ENCODE measurements at regions not wholly inside any gene's neighbourhood (a gene's known extent, or its start where the extent isn't known, plus 50 kb on each side); places are given as distances from the start of the nearest gene placed in this dataset.

DNA sequence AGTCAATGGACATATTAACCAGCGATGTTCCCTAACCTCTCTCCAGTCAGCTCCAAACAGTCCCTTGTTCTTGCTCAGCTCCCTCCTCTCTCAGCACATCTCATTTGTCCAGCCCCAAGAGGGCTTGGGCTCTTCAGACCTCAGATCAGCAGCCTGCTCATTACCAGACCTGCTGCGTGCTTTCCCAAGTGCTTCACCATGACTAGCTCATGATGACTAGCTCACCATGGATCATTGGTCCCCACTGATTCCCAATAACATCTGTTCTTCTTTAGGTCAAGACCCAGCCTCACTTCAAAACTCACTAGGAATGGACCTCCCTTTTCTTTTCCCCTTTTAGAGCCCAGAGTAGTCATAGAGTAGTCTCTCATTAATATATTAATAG lies 121.9 kb downstream of the SLC16A9 start:
- no peak overlapping the region for H3K9ac ChIP-seq
- CTCF ChIA-PET = interaction anchor here (1.3 to 1.6 kb wide), 2 partner anchors 35 to 347 kb away, joined by 5 to 7 read pairs; no protein-coding TSS in a partner anchor
- no peaks in the 10 kb centered on the region for H3K9me2 ChIP-seq
- H4K20me1 ChIP-seq (ENCODE audit: insufficient read depth) = no peaks in the 10 kb centered on the region
- no peaks in the 10 kb centered on the region for H3K79me2 ChIP-seq (ENCODE audit: insufficient read depth)
- peaks cover 4 to 12% of the 10 kb centered on the region in 2 experiments; a peak in 3 of 4 replicates for H3K4me1 ChIP-seq (ENCODE audit: control insufficient read depth in 1 of 2, insufficient read depth in 2 of 2, low read depth in 1 of 2, low read length in 1 of 2)
- H3K27me3 ChIP-seq (ENCODE audit: insufficient read depth) = no peaks in the 10 kb centered on the region
- H3K9me3 ChIP-seq = no peaks in the 10 kb centered on the region
- no peak overlapping the region for H2AFZ ChIP-seq (ENCODE audit: low read depth)
- H3K4me2 ChIP-seq = no peak overlapping the region
- TF ChIP-seq RAD21 (IDR thresholded peaks at IDR 0.05; ENCODE audit: low read length) = no peak
- no peak for TF ChIP-seq MXI1 (IDR thresholded peaks at IDR 0.05; ENCODE audit: low read depth, low read length)
- TF ChIP-seq, protein P1, sequence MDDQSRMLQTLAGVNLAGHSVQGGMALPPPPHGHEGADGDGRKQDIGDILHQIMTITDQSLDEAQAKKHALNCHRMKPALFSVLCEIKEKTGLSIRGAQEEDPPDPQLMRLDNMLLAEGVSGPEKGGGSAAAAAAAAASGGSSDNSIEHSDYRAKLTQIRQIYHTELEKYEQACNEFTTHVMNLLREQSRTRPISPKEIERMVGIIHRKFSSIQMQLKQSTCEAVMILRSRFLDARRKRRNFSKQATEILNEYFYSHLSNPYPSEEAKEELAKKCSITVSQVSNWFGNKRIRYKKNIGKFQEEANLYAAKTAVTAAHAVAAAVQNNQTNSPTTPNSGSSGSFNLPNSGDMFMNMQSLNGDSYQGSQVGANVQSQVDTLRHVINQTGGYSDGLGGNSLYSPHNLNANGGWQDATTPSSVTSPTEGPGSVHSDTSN (IDR thresholded peaks at IDR 0.05) = no peak
- no peak for TF ChIP-seq TAF1 (IDR thresholded peaks at IDR 0.05; ENCODE audit: borderline replicate concordance, low read depth, low read length)
- no peak for TF ChIP-seq TEAD4 (IDR thresholded peaks at IDR 0.05; ENCODE audit: borderline replicate concordance, insufficient read depth)
- no peak for TF ChIP-seq RFX5 (IDR thresholded peaks at IDR 0.05; ENCODE audit: low read length)
- TF ChIP-seq, protein P2, sequence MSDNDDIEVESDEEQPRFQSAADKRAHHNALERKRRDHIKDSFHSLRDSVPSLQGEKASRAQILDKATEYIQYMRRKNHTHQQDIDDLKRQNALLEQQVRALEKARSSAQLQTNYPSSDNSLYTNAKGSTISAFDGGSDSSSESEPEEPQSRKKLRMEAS (IDR thresholded peaks at IDR 0.05; ENCODE audit: low read depth) = no peak
- TF ChIP-seq EZH2phosphoT487 (IDR thresholded peaks at IDR 0.05; ENCODE audit: borderline replicate concordance, low read depth) = no peak
- no peak for TF ChIP-seq RCOR1 (IDR thresholded peaks at IDR 0.05; ENCODE audit: low read length)
- TF ChIP-seq, protein P3, sequence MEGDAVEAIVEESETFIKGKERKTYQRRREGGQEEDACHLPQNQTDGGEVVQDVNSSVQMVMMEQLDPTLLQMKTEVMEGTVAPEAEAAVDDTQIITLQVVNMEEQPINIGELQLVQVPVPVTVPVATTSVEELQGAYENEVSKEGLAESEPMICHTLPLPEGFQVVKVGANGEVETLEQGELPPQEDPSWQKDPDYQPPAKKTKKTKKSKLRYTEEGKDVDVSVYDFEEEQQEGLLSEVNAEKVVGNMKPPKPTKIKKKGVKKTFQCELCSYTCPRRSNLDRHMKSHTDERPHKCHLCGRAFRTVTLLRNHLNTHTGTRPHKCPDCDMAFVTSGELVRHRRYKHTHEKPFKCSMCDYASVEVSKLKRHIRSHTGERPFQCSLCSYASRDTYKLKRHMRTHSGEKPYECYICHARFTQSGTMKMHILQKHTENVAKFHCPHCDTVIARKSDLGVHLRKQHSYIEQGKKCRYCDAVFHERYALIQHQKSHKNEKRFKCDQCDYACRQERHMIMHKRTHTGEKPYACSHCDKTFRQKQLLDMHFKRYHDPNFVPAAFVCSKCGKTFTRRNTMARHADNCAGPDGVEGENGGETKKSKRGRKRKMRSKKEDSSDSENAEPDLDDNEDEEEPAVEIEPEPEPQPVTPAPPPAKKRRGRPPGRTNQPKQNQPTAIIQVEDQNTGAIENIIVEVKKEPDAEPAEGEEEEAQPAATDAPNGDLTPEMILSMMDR (IDR thresholded peaks at IDR 0.05) = no peak
- TF ChIP-seq YY1 (IDR thresholded peaks at IDR 0.05; ENCODE audit: low read depth) = no peak
- no peak for TF ChIP-seq RXRA (IDR thresholded peaks at IDR 0.05; ENCODE audit: borderline replicate concordance, low read depth)
- no peak for TF ChIP-seq MEF2A (IDR thresholded peaks at IDR 0.05; ENCODE audit: borderline replicate concordance, low read depth)
- TF ChIP-seq FOXJ3 (CRISPR knock-in tag; IDR thresholded peaks at IDR 0.05) = no peak
- TF ChIP-seq NRF1 (IDR thresholded peaks at IDR 0.05; ENCODE audit: low read depth, low read length) = no peak
- TF ChIP-seq SIN3A (IDR thresholded peaks at IDR 0.05; ENCODE audit: borderline replicate concordance, low read depth, low read length) = no peak
- TF ChIP-seq SMC3 (IDR thresholded peaks at IDR 0.05; ENCODE audit: low read depth, low read length) = no peak
- TF ChIP-seq, protein P4, sequence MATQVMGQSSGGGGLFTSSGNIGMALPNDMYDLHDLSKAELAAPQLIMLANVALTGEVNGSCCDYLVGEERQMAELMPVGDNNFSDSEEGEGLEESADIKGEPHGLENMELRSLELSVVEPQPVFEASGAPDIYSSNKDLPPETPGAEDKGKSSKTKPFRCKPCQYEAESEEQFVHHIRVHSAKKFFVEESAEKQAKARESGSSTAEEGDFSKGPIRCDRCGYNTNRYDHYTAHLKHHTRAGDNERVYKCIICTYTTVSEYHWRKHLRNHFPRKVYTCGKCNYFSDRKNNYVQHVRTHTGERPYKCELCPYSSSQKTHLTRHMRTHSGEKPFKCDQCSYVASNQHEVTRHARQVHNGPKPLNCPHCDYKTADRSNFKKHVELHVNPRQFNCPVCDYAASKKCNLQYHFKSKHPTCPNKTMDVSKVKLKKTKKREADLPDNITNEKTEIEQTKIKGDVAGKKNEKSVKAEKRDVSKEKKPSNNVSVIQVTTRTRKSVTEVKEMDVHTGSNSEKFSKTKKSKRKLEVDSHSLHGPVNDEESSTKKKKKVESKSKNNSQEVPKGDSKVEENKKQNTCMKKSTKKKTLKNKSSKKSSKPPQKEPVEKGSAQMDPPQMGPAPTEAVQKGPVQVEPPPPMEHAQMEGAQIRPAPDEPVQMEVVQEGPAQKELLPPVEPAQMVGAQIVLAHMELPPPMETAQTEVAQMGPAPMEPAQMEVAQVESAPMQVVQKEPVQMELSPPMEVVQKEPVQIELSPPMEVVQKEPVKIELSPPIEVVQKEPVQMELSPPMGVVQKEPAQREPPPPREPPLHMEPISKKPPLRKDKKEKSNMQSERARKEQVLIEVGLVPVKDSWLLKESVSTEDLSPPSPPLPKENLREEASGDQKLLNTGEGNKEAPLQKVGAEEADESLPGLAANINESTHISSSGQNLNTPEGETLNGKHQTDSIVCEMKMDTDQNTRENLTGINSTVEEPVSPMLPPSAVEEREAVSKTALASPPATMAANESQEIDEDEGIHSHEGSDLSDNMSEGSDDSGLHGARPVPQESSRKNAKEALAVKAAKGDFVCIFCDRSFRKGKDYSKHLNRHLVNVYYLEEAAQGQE (IDR thresholded peaks at IDR 0.05; ENCODE audit: low read depth, low read length) = no peak
- TF ChIP-seq, protein P5, sequence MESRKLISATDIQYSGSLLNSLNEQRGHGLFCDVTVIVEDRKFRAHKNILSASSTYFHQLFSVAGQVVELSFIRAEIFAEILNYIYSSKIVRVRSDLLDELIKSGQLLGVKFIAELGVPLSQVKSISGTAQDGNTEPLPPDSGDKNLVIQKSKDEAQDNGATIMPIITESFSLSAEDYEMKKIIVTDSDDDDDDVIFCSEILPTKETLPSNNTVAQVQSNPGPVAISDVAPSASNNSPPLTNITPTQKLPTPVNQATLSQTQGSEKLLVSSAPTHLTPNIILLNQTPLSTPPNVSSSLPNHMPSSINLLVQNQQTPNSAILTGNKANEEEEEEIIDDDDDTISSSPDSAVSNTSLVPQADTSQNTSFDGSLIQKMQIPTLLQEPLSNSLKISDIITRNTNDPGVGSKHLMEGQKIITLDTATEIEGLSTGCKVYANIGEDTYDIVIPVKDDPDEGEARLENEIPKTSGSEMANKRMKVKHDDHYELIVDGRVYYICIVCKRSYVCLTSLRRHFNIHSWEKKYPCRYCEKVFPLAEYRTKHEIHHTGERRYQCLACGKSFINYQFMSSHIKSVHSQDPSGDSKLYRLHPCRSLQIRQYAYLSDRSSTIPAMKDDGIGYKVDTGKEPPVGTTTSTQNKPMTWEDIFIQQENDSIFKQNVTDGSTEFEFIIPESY (IDR thresholded peaks at IDR 0.05; ENCODE audit: borderline replicate concordance, low read depth) = no peak
- POLR2A ChIA-PET = no interaction called here
- 75% methylated on average over 2 of the region's 2 CpGs for WGBS (ENCODE audit: low lambda C conversion rate)
- H3F3A ChIP-seq (replicated peaks; ENCODE audit: insufficient read depth) = peaks cover 11% of the 10 kb centered on the region
- H3K36me3 ChIP-seq (replicated peaks in 1 of 2; ENCODE audit: control insufficient read depth in 1 of 2, insufficient read depth in 2 of 2, low read length in 1 of 2) = no peaks in the 10 kb centered on the region
- H3K27ac ChIP-seq (ENCODE audit: low read depth in 2 of 2, low read length in 1 of 2) = no peak overlapping the region
- no peak overlapping the region for H3K4me3 ChIP-seq (ENCODE audit: low read depth in 2 of 2, low read length in 1 of 2)
- no peak for DNase-seq

Measured in SK-N-SH (cell line).